ENCODE measurements at regions not wholly inside any gene's neighbourhood (a gene's known extent, or its start where the extent isn't known, plus 50 kb on each side); places are given as distances from the start of the nearest gene placed in this dataset.

DNA sequence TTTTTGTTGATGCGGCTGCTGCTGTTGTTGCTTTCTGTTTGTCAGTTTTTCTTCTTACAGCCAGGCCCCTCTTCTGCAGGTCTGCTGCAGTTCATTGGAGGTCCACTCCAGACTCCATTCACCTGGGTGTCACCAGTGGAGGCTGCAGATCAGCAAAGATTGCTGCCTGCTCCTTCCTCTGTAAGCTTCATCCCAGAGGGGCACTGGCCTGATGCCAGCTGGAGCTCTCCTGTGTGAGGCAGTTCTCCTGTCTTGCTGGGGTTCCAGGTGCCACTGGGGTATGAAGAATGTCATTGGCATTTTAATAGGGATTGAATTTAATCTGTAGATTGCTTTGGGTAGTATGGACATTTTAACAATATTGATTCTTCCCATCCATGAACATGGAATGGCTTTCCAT lies 308.5 kb upstream of the MEOX2 start:
- no peak for TF ChIP-seq POLR2A (IDR thresholded peaks at IDR 0.05)
- TF ChIP-seq, protein P1, sequence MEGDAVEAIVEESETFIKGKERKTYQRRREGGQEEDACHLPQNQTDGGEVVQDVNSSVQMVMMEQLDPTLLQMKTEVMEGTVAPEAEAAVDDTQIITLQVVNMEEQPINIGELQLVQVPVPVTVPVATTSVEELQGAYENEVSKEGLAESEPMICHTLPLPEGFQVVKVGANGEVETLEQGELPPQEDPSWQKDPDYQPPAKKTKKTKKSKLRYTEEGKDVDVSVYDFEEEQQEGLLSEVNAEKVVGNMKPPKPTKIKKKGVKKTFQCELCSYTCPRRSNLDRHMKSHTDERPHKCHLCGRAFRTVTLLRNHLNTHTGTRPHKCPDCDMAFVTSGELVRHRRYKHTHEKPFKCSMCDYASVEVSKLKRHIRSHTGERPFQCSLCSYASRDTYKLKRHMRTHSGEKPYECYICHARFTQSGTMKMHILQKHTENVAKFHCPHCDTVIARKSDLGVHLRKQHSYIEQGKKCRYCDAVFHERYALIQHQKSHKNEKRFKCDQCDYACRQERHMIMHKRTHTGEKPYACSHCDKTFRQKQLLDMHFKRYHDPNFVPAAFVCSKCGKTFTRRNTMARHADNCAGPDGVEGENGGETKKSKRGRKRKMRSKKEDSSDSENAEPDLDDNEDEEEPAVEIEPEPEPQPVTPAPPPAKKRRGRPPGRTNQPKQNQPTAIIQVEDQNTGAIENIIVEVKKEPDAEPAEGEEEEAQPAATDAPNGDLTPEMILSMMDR (IDR thresholded peaks at IDR 0.05 in 4 of 5, conservative IDR thresholded peaks at IDR 0.05 in 1 of 5): no peak
